MM.1S (cell line): ENCODE measurements at regions not wholly inside any gene's neighbourhood (a gene's known extent, or its start where the extent isn't known, plus 50 kb on each side); places are given as distances from the start of the nearest gene placed in this dataset.

Experiments used
- DNase-seq: peaks from one replicate; pipeline ENCODE4 v3.0.0-alpha.2; 2015
- H2AFZ ChIP-seq: fragments of 300-600 bp; sonication (generic); 2 replicates; pipeline ENCODE4 v1.6.0; 2016; ENCODE audit warnings: antibody characterized with exemption, low read length
- H3F3A ChIP-seq: fragments of 300-600 bp; sonication (generic); 2 replicates; pipeline ENCODE4 v1.6.1; 2016; ENCODE audit warnings: mild to moderate bottlenecking, antibody characterized with exemption, low read length, moderate library complexity, mixed read lengths; ENCODE audit not compliant: insufficient read depth
- H3K27ac ChIP-seq: fragments of 300-600 bp; sonication (generic); 2 replicates; pipeline ENCODE4 v1.5.1; 2016; ENCODE audit warnings: mild to moderate bottlenecking, low read length
- H3K27me3 ChIP-seq: fragments of 300-600 bp; sonication (generic); replicated peaks from 2 replicates; pipeline ENCODE4 v1.6.0; 2016; ENCODE audit warnings: low read length; ENCODE audit not compliant: insufficient read depth
- H3K36me3 ChIP-seq: fragments of 300-600 bp; sonication (generic); replicated peaks from 2 replicates; pipeline ENCODE4 v1.6.1; 2016; ENCODE audit warnings: mild to moderate bottlenecking, low read length, mixed read lengths; ENCODE audit not compliant: insufficient read depth
- H3K4me1 ChIP-seq: fragments of 300-600 bp; sonication (generic); 2 replicates; pipeline ENCODE4 v1.6.1; 2016; ENCODE audit warnings: low read length, mixed read lengths
- H3K4me2 ChIP-seq: fragments of 300-600 bp; sonication (generic); 2 replicates; pipeline ENCODE4 v1.6.0; 2016; ENCODE audit warnings: low read depth, low read length
- H3K4me3 ChIP-seq: fragments of 300-600 bp; sonication (generic); 2 replicates; pipeline ENCODE4 v1.5.1; 2016; ENCODE audit warnings: low read length, mixed read lengths
- H3K79me2 ChIP-seq: fragments of 300-600 bp; sonication (generic); 2 replicates; pipeline ENCODE4 v1.6.1; 2016; ENCODE audit warnings: mixed run types, low read length, mixed read lengths
- H3K9ac ChIP-seq: fragments of 300-600 bp; sonication (generic); 2 replicates; pipeline ENCODE4 v1.6.1; 2016; ENCODE audit warnings: low read length, mixed read lengths
- H3K9me2 ChIP-seq: fragments of 300-600 bp; sonication (generic); replicated peaks from 2 replicates; pipeline ENCODE4 v1.6.1; 2016; ENCODE audit warnings: mild to moderate bottlenecking, low read length, mixed read lengths; ENCODE audit not compliant: insufficient read depth
- H3K9me3 ChIP-seq: fragments of 300-600 bp; sonication (generic); replicated peaks from 2 replicates; pipeline ENCODE4 v1.6.1; 2016; ENCODE audit warnings: mild to moderate bottlenecking, low read length, mixed read lengths; ENCODE audit not compliant: insufficient read depth
- H4K20me1 ChIP-seq: fragments of 300-600 bp; sonication (generic); 2 replicates; pipeline ENCODE4 v1.6.1; 2016; ENCODE audit warnings: mild to moderate bottlenecking, low read length, moderate library complexity, mixed read lengths; ENCODE audit not compliant: insufficient read depth
- EZH2 ChIP-seq: fragments of 300-600 bp; sonication (generic); optimal IDR thresholded peaks from 2 replicates; pipeline ENCODE3; 2017; ENCODE audit warnings: low read depth, mild to moderate bottlenecking, antibody characterized with exemption, low read length, mixed read lengths
- EZH2phosphoT487 ChIP-seq: fragments of 300-600 bp; sonication (generic); IDR thresholded peaks from 2 replicates; pipeline ENCODE4 v1.6.1; 2018; ENCODE audit warnings: antibody characterized with exemption, low read length
- TF ChIP-seq, protein P1 (sequence below): fragments of 300-600 bp; sonication (generic); IDR thresholded peaks from 2 replicates; pipeline ENCODE4 v1.5.1; 2016; ENCODE audit warnings: antibody characterized with exemption, low read length, mixed read lengths

- DNase-seq = no peak
- no peaks in the 10 kb centered on the region for H3K79me2 ChIP-seq
Measured at GRCh38 chrX:39047174-39047573, 245.9 kb downstream of the MID1IP1 start.

GRCh38 chrX:39049975-39050374, 248.7 kb downstream of the MID1IP1 start:
- no peaks in the 10 kb centered on the region for H3F3A ChIP-seq
- H3K27ac ChIP-seq = no peak overlapping the region
- no peaks in the 10 kb centered on the region for H3K79me2 ChIP-seq
- H3K4me3 ChIP-seq = no peak overlapping the region
- no peaks in the 10 kb centered on the region for H3K9me3 ChIP-seq
- H3K4me1 ChIP-seq = no peaks in the 10 kb centered on the region
- H2AFZ ChIP-seq = no peak overlapping the region
- DNase-seq = no peak
- H3K27me3 ChIP-seq = no peaks in the 10 kb centered on the region
- H3K36me3 ChIP-seq = no peaks in the 10 kb centered on the region
- no peaks in the 10 kb centered on the region for H4K20me1 ChIP-seq
- H3K9ac ChIP-seq = no peak overlapping the region
- H3K4me2 ChIP-seq = no peak overlapping the region
- no peaks in the 10 kb centered on the region for H3K9me2 ChIP-seq
- TF ChIP-seq, protein P1, sequence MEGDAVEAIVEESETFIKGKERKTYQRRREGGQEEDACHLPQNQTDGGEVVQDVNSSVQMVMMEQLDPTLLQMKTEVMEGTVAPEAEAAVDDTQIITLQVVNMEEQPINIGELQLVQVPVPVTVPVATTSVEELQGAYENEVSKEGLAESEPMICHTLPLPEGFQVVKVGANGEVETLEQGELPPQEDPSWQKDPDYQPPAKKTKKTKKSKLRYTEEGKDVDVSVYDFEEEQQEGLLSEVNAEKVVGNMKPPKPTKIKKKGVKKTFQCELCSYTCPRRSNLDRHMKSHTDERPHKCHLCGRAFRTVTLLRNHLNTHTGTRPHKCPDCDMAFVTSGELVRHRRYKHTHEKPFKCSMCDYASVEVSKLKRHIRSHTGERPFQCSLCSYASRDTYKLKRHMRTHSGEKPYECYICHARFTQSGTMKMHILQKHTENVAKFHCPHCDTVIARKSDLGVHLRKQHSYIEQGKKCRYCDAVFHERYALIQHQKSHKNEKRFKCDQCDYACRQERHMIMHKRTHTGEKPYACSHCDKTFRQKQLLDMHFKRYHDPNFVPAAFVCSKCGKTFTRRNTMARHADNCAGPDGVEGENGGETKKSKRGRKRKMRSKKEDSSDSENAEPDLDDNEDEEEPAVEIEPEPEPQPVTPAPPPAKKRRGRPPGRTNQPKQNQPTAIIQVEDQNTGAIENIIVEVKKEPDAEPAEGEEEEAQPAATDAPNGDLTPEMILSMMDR = no peak
- no peak for TF ChIP-seq EZH2
- no peak for TF ChIP-seq EZH2phosphoT487

More at GRCh38 chrX:39047174-39047573, 245.9 kb downstream of the MID1IP1 start:
- Histone ChIP-seq H3K36me3 (no peaks in the 10 kb centered on the region), H3F3A (no peaks in the 10 kb centered on the region), H3K9me2 (no peaks in the 10 kb centered on the region), H4K20me1 (no peaks in the 10 kb centered on the region), H2AFZ (no peak overlapping the region), H3K4me2 (no peak overlapping the region), H3K9me3 (no peaks in the 10 kb centered on the region), H3K4me1 (no peaks in the 10 kb centered on the region), H3K27ac (no peak overlapping the region), H3K4me3 (no peak overlapping the region), H3K27me3 (no peaks in the 10 kb centered on the region), H3K9ac (no peak overlapping the region)
- TF ChIP-seq, protein P1 = no peak
- TF ChIP-seq EZH2 (no peak), EZH2phosphoT487 (no peak)

DNA sequence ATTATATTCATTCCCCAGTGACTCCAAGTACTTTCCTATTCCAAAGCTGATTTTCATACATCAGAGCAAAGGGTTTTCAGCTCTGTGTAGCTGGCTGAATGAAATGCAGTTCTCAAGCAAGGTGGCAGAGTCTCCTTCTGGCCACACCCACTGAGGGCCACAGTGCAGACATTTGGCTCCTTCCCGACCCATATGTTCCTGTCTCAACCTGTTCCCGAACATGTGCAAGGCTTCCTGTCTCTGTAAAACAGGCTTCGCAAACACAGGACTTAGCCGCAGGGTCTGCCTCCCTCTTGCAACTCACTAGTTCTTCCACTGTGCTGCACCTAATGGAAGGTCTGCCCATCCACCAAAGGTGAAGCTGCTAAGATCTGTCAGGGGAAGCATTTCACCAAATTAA, 249.2 kb downstream of the MID1IP1 start:
- Histone ChIP-seq H2AFZ (no peak overlapping the region), H3K9me3 (no peaks in the 10 kb centered on the region)

More for the DNA sequence above, 249.2 kb downstream of the MID1IP1 start:
- no peaks in the 10 kb centered on the region for H4K20me1 ChIP-seq
- no peaks in the 10 kb centered on the region for H3K9me2 ChIP-seq
- no peaks in the 10 kb centered on the region for H3F3A ChIP-seq
- no peak overlapping the region for H3K9ac ChIP-seq
- no peaks in the 10 kb centered on the region for H3K4me1 ChIP-seq
- H3K27ac ChIP-seq = no peak overlapping the region
- no peaks in the 10 kb centered on the region for H3K79me2 ChIP-seq
- no peaks in the 10 kb centered on the region for H3K27me3 ChIP-seq
- H3K4me3 ChIP-seq = no peak overlapping the region
- TF ChIP-seq EZH2 (no peak), EZH2phosphoT487 (no peak)
- TF ChIP-seq, protein P1 = no peak
- DNase-seq = no peak
- no peak overlapping the region for H3K4me2 ChIP-seq
- H3K36me3 ChIP-seq = no peaks in the 10 kb centered on the region
